Neural cell (in vitro differentiated cells): ENCODE measurements at regions not wholly inside any gene's neighbourhood (a gene's known extent, or its start where the extent isn't known, plus 50 kb on each side); places are given as distances from the start of the nearest gene placed in this dataset.

Experiments
- H2AFZ ChIP-seq: fragments of 200-600, 300-800 bp; sonication (generic), shearing (Covaris generic); 2 replicates; pipeline ENCODE4 v1.6.0; 2014; ENCODE audit warnings: low read depth, mild to moderate bottlenecking, antibody characterized with exemption, low read length, moderate library complexity
- H3F3A ChIP-seq: fragments of 200-600 bp; shearing (Covaris generic); 2 replicates; pipeline ENCODE4 v1.6.1; 2016; ENCODE audit warnings: mild to moderate bottlenecking, moderate library complexity, mixed read lengths, antibody characterized with exemption, low read length; ENCODE audit not compliant: insufficient read depth, poor library complexity, severe bottlenecking
- H3K27ac ChIP-seq: fragments of 200-600, 300-800 bp; sonication (generic), shearing (Covaris generic); 2 replicates; pipeline ENCODE4 v1.5.1; 2014; ENCODE audit warnings: mild to moderate bottlenecking, low read length, moderate library complexity
- H3K27me3 ChIP-seq: fragments of 300-800, 200-600 bp; sonication (generic), shearing (Covaris generic); 2 replicates; pipeline ENCODE4 v1.6.0; 2014; ENCODE audit warnings: mild to moderate bottlenecking, low read depth, low read length, moderate library complexity; ENCODE audit not compliant: insufficient read depth
- H3K36me3 ChIP-seq: fragments of 300-800, 200-600 bp; sonication (generic), shearing (Covaris generic); 2 replicates; pipeline ENCODE4 v1.5.1; 2014; ENCODE audit warnings: mild to moderate bottlenecking, antibody characterized with exemption, low read length, moderate library complexity; ENCODE audit not compliant: insufficient read depth
- H3K4me2 ChIP-seq: fragments of 300-800, 200-600 bp; sonication (generic), shearing (Covaris generic); 2 replicates; pipeline ENCODE4 v1.6.0; 2014; ENCODE audit warnings: mild to moderate bottlenecking, low read length
- H3K4me3 ChIP-seq: fragments of 300-800, 200-600 bp; sonication (generic), shearing (Covaris generic); 2 replicates; pipeline ENCODE4 v1.5.1; 2014; ENCODE audit warnings: mild to moderate bottlenecking, low read length, moderate library complexity
- H3K79me2 ChIP-seq: fragments of 200-600 bp; shearing (Covaris generic); replicated peaks from 2 replicates; pipeline ENCODE4 v1.6.0; 2014; ENCODE audit warnings: mild to moderate bottlenecking, low read length, moderate library complexity; ENCODE audit not compliant: insufficient read depth
- H3K9ac ChIP-seq: fragments of 300-800, 200-600 bp; sonication (generic), shearing (Covaris generic); 2 replicates; pipeline ENCODE4 v1.6.1; 2016; ENCODE audit warnings: mild to moderate bottlenecking, low read length, mixed read lengths
- H3K9me2 ChIP-seq: fragments of 200-600 bp; shearing (Covaris generic); 2 replicates; pipeline ENCODE4 v1.6.1; 2016; ENCODE audit warnings: mild to moderate bottlenecking, low read length, mixed read lengths; ENCODE audit not compliant: insufficient read depth
- H3K9me3 ChIP-seq: fragments of 200-600, 300-800 bp; sonication (generic), shearing (Covaris generic); 2 replicates; pipeline ENCODE4 v1.6.1; 2016; ENCODE audit warnings: mild to moderate bottlenecking, mixed run types, low read length, moderate library complexity, mixed read lengths
- H4K20me1 ChIP-seq: fragments of 200-600 bp; shearing (Covaris generic); 2 replicates; pipeline ENCODE4 v1.6.1; 2016; ENCODE audit warnings: mild to moderate bottlenecking, mixed run types; ENCODE audit not compliant: insufficient read depth
- EP300 ChIP-seq: fragments of 450-650 bp; conservative IDR thresholded peaks from 2 replicates; pipeline ENCODE4 v1.6.1; 2014; ENCODE audit warnings: antibody characterized with exemption, mild to moderate bottlenecking, moderate library complexity; ENCODE audit not compliant: poor library complexity, severe bottlenecking
- EZH2 ChIP-seq: fragments of 200-600, 300-800 bp; shearing (Covaris generic), sonication (generic); IDR thresholded peaks from 2 replicates; pipeline ENCODE4 v1.6.1; 2014; ENCODE audit warnings: antibody characterized with exemption, low read length, borderline replicate concordance, mild to moderate bottlenecking; ENCODE audit not compliant: insufficient read depth, poor library complexity, severe bottlenecking
- MXI1 ChIP-seq: fragments of 450-650 bp; conservative IDR thresholded peaks from 2 replicates; pipeline ENCODE4 v1.6.1; 2014; ENCODE audit warnings: antibody characterized with exemption, mild to moderate bottlenecking; ENCODE audit not compliant: poor library complexity, severe bottlenecking
- POLR2AphosphoS5 ChIP-seq: IDR thresholded peaks from 2 replicates; pipeline ENCODE4 v1.6.1; 2012
- RAD21 ChIP-seq: fragments of 450-650 bp; conservative IDR thresholded peaks from 2 replicates; pipeline ENCODE4 v1.6.1; 2014; ENCODE audit warnings: antibody characterized with exemption, mild to moderate bottlenecking, moderate library complexity
- SMC3 ChIP-seq: fragments of 450-650 bp; conservative IDR thresholded peaks from 2 replicates; pipeline ENCODE4 v1.6.1; 2014; ENCODE audit warnings: antibody characterized with exemption, mild to moderate bottlenecking, moderate library complexity; ENCODE audit not compliant: poor library complexity
- TAF1 ChIP-seq: IDR thresholded peaks from 2 replicates; pipeline ENCODE4 v1.6.1; 2012; ENCODE audit warnings: low read depth
- TF ChIP-seq, protein P1 (sequence below): IDR thresholded peaks from 2 replicates; pipeline ENCODE4 v1.6.1; 2012; ENCODE audit warnings: borderline replicate concordance
- TF ChIP-seq, protein P2 (sequence below): fragments of 450-650 bp; IDR thresholded peaks from 2 replicates; pipeline ENCODE4 v1.5.1; 2014; ENCODE audit warnings: antibody characterized with exemption, mild to moderate bottlenecking, moderate library complexity; ENCODE audit not compliant: poor library complexity, severe bottlenecking

DNA sequence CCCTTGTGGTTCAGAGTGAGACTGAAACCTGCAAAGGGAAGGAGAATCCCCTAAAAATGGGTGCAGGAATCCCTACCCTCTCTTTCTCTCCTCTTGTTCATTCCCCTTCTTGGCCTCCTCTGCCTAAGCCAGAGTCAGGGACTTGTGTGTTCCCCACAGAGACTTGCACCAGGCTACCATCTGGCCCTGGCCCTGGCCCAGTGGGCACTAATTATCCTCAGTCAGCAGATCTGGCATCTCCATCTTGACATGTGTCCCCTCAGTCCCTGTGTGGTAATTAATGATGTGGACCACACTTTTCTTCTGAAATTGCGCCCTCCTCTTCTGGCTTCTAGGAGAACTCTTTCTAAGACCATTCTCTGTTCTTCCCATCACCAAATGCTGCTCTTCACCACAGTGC is 354.4 kb downstream of the SETD4 start:
- no peaks in the 10 kb centered on the region for H3K36me3 ChIP-seq
- no peaks in the 10 kb centered on the region for H3K27me3 ChIP-seq
- H3K4me3 ChIP-seq: no peak overlapping the region
- H3K27ac ChIP-seq: no peak overlapping the region
- H3K9me3 ChIP-seq: peaks cover 3% of the 10 kb centered on the region
- no peaks in the 10 kb centered on the region for H4K20me1 ChIP-seq
- no peak for TF ChIP-seq POLR2AphosphoS5
- TF ChIP-seq, protein P1, sequence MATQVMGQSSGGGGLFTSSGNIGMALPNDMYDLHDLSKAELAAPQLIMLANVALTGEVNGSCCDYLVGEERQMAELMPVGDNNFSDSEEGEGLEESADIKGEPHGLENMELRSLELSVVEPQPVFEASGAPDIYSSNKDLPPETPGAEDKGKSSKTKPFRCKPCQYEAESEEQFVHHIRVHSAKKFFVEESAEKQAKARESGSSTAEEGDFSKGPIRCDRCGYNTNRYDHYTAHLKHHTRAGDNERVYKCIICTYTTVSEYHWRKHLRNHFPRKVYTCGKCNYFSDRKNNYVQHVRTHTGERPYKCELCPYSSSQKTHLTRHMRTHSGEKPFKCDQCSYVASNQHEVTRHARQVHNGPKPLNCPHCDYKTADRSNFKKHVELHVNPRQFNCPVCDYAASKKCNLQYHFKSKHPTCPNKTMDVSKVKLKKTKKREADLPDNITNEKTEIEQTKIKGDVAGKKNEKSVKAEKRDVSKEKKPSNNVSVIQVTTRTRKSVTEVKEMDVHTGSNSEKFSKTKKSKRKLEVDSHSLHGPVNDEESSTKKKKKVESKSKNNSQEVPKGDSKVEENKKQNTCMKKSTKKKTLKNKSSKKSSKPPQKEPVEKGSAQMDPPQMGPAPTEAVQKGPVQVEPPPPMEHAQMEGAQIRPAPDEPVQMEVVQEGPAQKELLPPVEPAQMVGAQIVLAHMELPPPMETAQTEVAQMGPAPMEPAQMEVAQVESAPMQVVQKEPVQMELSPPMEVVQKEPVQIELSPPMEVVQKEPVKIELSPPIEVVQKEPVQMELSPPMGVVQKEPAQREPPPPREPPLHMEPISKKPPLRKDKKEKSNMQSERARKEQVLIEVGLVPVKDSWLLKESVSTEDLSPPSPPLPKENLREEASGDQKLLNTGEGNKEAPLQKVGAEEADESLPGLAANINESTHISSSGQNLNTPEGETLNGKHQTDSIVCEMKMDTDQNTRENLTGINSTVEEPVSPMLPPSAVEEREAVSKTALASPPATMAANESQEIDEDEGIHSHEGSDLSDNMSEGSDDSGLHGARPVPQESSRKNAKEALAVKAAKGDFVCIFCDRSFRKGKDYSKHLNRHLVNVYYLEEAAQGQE: no peak
- no peak for TF ChIP-seq SMC3
- no peak for TF ChIP-seq RAD21
- no peak for TF ChIP-seq TAF1
- TF ChIP-seq EP300: no peak
- TF ChIP-seq MXI1: no peak
- no peak for TF ChIP-seq EZH2
- TF ChIP-seq, protein P2, sequence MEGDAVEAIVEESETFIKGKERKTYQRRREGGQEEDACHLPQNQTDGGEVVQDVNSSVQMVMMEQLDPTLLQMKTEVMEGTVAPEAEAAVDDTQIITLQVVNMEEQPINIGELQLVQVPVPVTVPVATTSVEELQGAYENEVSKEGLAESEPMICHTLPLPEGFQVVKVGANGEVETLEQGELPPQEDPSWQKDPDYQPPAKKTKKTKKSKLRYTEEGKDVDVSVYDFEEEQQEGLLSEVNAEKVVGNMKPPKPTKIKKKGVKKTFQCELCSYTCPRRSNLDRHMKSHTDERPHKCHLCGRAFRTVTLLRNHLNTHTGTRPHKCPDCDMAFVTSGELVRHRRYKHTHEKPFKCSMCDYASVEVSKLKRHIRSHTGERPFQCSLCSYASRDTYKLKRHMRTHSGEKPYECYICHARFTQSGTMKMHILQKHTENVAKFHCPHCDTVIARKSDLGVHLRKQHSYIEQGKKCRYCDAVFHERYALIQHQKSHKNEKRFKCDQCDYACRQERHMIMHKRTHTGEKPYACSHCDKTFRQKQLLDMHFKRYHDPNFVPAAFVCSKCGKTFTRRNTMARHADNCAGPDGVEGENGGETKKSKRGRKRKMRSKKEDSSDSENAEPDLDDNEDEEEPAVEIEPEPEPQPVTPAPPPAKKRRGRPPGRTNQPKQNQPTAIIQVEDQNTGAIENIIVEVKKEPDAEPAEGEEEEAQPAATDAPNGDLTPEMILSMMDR: no peak
- no peak overlapping the region for H2AFZ ChIP-seq
- no peak overlapping the region for H3K9ac ChIP-seq
- H3F3A ChIP-seq: no peaks in the 10 kb centered on the region
- H3K9me2 ChIP-seq: no peaks in the 10 kb centered on the region
- no peak overlapping the region for H3K4me2 ChIP-seq
- H3K79me2 ChIP-seq: no peaks in the 10 kb centered on the region

DNA sequence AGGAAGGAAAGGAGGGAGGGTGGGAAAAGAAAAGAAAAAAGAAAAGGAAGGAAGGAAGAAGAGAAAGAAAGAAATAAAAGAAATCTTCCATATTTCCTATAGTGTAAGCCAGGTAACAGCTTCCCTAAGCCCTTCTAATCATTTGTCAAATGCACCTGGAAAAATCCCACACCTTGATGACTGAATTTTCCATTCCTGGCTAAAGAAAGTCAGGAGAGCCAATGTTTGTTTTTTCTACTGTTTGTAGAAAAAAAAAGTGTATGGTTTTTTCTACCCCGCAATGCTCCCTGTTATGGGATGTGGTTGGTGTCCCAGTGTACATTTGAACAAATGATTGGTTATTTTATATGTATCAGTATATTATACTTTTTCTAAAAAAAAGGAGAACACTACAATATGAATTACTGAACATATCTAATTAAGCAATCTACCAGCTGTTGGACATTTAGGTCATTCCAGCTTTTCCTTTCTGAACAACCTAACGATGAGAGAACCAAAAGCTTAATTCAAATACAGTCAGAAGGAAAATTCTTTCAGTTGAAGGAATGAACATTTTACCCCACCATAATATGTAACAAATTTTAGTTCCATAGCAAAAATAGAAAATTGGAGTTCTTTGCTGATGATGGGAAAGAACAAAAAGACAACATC is 355.0 kb downstream of the SETD4 start:
- H3K27ac ChIP-seq: no peak overlapping the region
- no peaks in the 10 kb centered on the region for H3K27me3 ChIP-seq
- no peaks in the 10 kb centered on the region for H3F3A ChIP-seq

More for the DNA sequence above, 355.0 kb downstream of the SETD4 start:
- H3K9ac ChIP-seq: no peak overlapping the region
- no peaks in the 10 kb centered on the region for H4K20me1 ChIP-seq
- H3K9me2 ChIP-seq: no peaks in the 10 kb centered on the region
- H3K4me3 ChIP-seq: no peak overlapping the region
- TF ChIP-seq, protein P2: no peak
- TF ChIP-seq EZH2 (no peak), SMC3 (no peak), TAF1 (no peak), EP300 (no peak), POLR2AphosphoS5 (no peak), RAD21 (no peak)
- TF ChIP-seq, protein P1: no peak
- no peak overlapping the region for H3K4me2 ChIP-seq
- H2AFZ ChIP-seq: no peak overlapping the region
- no peaks in the 10 kb centered on the region for H3K79me2 ChIP-seq
- no peaks in the 10 kb centered on the region for H3K36me3 ChIP-seq
- peaks cover 3% of the 10 kb centered on the region for H3K9me3 ChIP-seq
